GM19043 (cell line): ENCODE measurements at regions not wholly inside any gene's neighbourhood (a gene's known extent, or its start where the extent isn't known, plus 50 kb on each side); places are given as distances from the start of the nearest gene placed in this dataset.
"Not testable (repeated sequence)": the region's sequence is repeated elsewhere in the genome, so short reads cannot be mapped to it uniquely, and the experiment has no call there.

Experiments
- ATAC-seq: cut with Tn5 transposase; IDR thresholded peaks from one replicate; pipeline ENCODE4 v1.9.1; 2021; ENCODE audit warnings: low read depth; ENCODE audit not compliant: unreplicated experiment

DNA sequence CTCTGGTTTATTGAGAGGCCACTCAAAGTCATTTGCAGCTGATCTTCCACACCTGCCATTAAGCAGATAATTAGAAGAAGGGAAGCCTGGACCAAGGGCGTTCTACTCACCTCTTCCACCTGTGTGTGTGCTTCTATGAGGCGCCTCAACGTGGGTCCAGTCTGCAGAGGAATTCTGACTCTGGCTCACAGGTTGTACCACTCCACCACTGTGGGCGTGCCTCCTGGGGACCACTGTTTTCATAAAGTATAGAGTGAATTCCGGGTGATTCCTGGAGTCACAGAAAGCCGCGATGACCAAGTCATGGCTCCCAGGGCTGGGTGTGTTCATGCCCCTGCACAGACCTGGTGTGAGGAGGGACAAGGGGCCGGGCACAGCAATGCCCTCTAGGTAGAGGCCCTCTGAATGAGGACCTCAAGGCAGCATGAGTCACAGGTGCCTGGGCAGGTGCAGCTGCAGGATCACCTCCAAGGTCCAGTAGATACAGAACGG lies 408.3 kb upstream of the MGMT start:
- no peak for ATAC-seq

- no peak for ATAC-seq
Observed at GRCh38 chr10:129059977-129060376, 407.1 kb upstream of the MGMT start.

- no peak for ATAC-seq
Observed at GRCh38 chr10:129063212-129063611, 403.8 kb upstream of the MGMT start.

- ATAC-seq, result no peak
Observed at GRCh38 chr10:129063877-129064276, 403.2 kb upstream of the MGMT start.

DNA sequence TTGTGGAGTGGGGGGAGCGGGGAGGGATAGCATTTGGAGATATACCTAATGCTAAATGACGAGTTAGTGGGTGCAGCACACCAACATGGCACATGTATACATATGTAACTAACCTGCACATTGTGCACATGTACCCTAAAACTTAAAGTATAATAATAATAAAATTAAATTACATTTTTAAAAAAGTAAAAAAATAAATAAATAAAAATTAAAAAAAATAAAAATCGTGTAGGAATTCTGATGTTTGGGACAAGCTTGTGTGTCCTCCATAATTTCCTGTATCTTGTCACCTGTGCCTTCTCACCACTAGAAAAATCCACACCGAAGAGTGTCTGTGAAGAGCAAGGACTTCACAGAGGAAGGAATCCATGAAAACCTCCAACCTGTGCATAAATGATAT lies 400.5 kb upstream of the MGMT start:
- ATAC-seq, result not testable (repeated sequence)

- ATAC-seq, result not testable (repeated sequence)
Observed at GRCh38 chr10:129071411-129071810, 395.6 kb upstream of the MGMT start.

DNA sequence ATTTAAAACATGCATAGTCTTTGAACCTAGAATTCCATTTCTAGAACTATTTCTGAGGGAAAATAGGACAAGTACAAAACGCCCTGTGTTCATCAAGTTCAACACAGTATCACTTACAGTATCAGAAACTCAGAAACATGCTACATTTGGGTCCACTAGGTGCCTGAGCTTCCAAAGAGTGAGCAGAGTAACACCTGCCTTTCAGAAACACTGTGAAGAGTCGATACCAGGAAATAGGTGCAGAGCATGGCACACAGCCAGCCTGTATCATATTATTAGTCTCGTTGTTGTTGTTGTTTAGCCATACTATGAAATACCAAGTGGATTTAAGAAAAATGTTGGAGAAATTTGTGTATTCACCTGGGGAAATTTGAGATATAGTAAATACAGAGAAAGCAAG lies 392.1 kb upstream of the MGMT start:
- no peak for ATAC-seq

GRCh38 chr10:129075508-129075907 lies 391.5 kb upstream of the MGMT start:
- ATAC-seq, result no peak

DNA sequence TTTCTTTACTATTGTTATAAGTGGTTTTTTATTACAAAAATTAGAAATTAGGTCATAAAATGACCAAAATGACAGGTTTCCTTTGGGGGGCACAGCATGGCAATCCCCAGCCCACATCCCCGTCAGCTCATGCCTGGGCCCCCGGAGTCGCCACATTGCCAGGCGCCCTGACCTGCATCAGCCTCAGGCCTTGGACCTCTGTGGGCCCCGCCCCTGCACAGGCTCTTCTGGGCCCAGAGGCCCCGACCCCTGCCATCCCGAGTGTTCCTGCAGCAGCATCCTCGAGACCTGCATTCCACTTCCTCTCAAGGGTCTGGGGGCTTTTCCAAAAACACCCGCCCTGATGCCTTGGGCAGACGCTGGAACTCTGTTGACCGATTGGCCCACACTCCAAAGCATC lies 391.1 kb upstream of the MGMT start:
- no peak for ATAC-seq

GRCh38 chr10:129078346-129078745 lies 388.7 kb upstream of the MGMT start:
- no peak for ATAC-seq

DNA sequence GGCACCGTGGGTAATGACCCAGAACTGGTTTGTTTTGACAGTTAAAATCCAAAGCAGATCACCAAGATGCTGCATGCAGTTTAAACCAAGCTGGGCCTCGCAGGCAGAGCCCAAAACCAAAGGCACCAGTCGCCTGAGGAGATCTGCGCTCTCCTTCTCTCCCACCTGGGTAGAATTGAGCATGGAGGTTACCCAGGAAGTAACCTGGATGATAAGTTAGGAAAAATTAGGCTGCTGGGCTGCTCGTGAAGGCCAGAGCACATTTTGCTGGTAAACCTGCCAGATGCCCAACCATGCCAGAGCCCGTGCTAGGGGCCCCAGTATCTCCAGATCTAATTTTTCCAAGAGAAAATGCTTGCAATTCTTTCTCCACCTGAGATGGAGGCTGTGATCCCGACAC lies 388.3 kb upstream of the MGMT start:
- ATAC-seq, result no peak

- ATAC-seq, result no peak
Observed at GRCh38 chr10:129079705-129080104, 387.3 kb upstream of the MGMT start.

DNA sequence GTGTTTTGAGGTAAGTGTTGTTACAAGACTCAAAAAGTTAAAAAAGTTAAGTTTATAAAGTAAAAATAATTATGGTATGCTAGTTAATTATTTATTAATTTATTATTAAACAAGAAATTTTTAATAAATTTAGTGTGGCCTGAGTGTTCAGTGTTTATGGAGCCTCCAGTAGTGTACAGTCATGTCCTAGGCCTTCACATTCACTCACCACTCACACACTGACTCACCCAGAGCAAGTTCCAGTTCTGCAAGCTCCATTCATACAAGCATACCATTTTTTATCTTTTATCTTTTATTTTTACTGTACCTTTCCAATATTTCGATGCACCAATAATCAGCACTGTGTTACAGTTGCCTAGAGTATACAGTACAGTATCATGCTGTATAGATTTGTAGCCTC lies 381.2 kb upstream of the MGMT start:
- no peak for ATAC-seq

- ATAC-seq, result no peak
Observed at GRCh38 chr10:129089341-129089740, 377.7 kb upstream of the MGMT start.

DNA sequence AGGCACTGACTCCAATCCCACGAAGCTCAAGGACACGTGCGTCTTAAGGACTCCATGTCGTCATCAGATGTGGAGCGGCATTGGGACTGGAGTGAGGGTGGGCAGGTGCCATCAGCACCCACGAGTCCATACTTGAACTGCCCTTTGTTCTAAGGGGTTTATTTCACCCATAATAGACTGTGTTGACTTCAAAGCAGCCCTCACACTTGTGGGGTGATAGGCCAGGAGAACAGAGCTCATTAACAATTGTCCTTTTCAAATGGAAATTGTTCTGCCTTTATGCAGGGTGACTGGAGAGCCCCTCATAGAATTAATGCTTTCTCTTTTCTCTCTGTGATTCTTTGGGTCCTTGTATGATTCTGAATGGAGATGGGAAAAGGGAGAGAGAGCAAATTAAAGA lies 376.9 kb upstream of the MGMT start:
- no peak for ATAC-seq

DNA sequence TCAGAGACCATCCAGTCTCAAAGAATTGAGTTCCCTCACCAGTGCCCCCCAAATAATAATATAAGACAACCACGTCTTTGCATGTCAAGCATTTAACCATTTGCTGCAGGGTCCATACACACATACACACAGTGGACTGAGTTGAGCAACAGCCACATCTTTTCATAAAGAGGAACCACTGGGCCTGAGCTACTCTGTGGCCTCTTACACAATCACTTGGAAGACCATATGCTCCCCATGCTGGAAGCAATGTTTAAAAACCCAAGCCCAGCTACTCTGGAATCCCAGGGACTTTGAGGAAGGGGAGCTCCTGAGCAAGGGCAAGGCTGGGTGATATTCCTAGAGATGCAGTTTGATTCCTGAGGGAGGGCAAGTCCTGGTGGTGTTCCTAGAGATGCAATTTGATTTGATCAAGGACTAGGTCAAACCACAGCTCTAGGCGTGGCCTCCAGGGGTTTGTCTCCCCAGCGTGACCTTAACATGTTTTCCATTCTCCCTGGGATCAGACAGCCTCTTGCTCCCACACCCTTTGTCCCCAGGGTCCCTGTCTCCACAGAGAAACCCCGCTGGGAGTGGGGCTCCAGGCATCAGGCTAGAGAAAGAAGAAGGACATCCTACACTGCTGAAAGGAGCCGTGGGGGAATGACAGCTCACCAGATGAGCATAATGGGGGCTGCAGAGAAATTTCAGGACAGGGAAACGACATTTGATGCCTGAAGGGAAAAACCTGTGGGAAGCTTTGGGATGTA lies 376.2 kb upstream of the MGMT start:
- ATAC-seq, result no peak

GRCh38 chr10:129093641-129094040 lies 373.4 kb upstream of the MGMT start:
- ATAC-seq, result no peak

DNA sequence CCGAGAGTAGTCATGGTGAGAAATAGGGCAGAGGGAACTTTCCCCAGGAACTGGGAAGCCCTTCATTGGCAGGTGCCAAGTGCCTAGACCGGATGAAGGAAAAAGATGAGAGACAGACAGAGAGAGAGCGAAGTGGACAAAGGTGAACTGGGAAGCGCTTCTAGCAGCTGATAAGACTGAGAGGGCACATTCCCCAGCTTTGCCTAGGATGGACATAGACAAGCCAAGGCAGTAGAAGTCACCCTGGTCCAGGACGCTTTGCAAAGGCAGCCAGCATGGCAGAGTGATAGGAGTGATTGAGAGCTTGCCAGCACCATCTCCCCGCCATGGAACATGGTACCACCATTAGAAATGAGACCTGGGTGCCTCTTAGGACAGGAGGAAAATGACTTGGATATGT lies 372.8 kb upstream of the MGMT start:
- no peak for ATAC-seq

- no peak for ATAC-seq
Observed at GRCh38 chr10:129094861-129095260, 372.2 kb upstream of the MGMT start.

- ATAC-seq, result no peak
Observed at GRCh38 chr10:129095680-129096064, 371.4 kb upstream of the MGMT start.

GRCh38 chr10:129096065-129096984 lies 370.7 kb upstream of the MGMT start:
- no peak for ATAC-seq
